H9 (cell line): ENCODE measurements at regions not wholly inside any gene's neighbourhood (a gene's known extent, or its start where the extent isn't known, plus 50 kb on each side); places are given as distances from the start of the nearest gene placed in this dataset.
"Not testable (repeated sequence)": the region's sequence is repeated elsewhere in the genome, so short reads cannot be mapped to it uniquely, and the experiment has no call there.

Experiments used
- DNase-seq: peaks from one replicate; pipeline ENCODE4 v3.0.0-alpha.2; 2017
- H2AFZ ChIP-seq: one replicate; pipeline ENCODE4 v1.6.1; 2013; ENCODE audit warnings: mild to moderate bottlenecking, low read length, control low read depth, moderate library complexity
- H2AK5ac ChIP-seq: 2 replicates; pipeline ENCODE4 v1.6.1; 2013; ENCODE audit warnings: low read length, control low read depth, mixed read lengths; ENCODE audit not compliant: insufficient read length
- H2BK120ac ChIP-seq: one replicate; pipeline ENCODE4 v1.6.1; 2013; ENCODE audit warnings: low read depth, mild to moderate bottlenecking, low read length, control low read depth, inconsistent platforms; ENCODE audit not compliant: poor library complexity, severe bottlenecking
- H2BK12ac ChIP-seq: 2 replicates; pipeline ENCODE4 v1.6.1; 2013; ENCODE audit warnings: low read length, control low read depth, mixed read lengths, low read depth; ENCODE audit not compliant: insufficient read length
- H2BK15ac ChIP-seq: 2 replicates; pipeline ENCODE4 v1.6.1; 2013; ENCODE audit warnings: low read depth, low read length, control low read depth
- H2BK20ac ChIP-seq: one replicate; pipeline ENCODE4 v1.6.1; 2013; ENCODE audit warnings: low read depth, mild to moderate bottlenecking, low read length, control low read depth, inconsistent platforms; ENCODE audit not compliant: poor library complexity, severe bottlenecking
- H2BK5ac ChIP-seq: 2 replicates; pipeline ENCODE4 v1.6.1; 2013; ENCODE audit warnings: low read length, control low read depth, mixed read lengths; ENCODE audit not compliant: insufficient read length
- H3K14ac ChIP-seq: 2 replicates; pipeline ENCODE4 v1.6.1; 2013; ENCODE audit warnings: low read length, control low read depth; ENCODE audit not compliant: insufficient read depth
- H3K18ac ChIP-seq: 2 replicates; pipeline ENCODE4 v1.6.1; 2013; ENCODE audit warnings: low read depth, mild to moderate bottlenecking, mixed read lengths, low read length, control low read depth; ENCODE audit not compliant: insufficient read length
- H3K23ac ChIP-seq: 2 replicates; pipeline ENCODE4 v1.6.1; 2013; ENCODE audit warnings: low read length, control low read depth, mixed read lengths, low read depth; ENCODE audit not compliant: insufficient read length
- H3K23me2 ChIP-seq: 2 replicates; pipeline ENCODE4 v1.6.1; 2013; ENCODE audit warnings: low read depth, mild to moderate bottlenecking, mixed read lengths, low read length, control low read depth; ENCODE audit not compliant: insufficient read length, poor library complexity, severe bottlenecking
- H3K27ac ChIP-seq: 2 replicates; pipeline ENCODE4 v1.5.1; 2013; ENCODE audit warnings: low read length, control low read depth, mixed read lengths, low read depth; ENCODE audit not compliant: insufficient read length
- H3K27me3 ChIP-seq: 2 replicates; pipeline ENCODE4 v1.6.1; 2013; ENCODE audit warnings: low read length, control low read depth, inconsistent platforms; ENCODE audit not compliant: insufficient read depth
- H3K4ac ChIP-seq: 2 replicates; pipeline ENCODE4 v1.6.1; 2013; ENCODE audit warnings: low read depth, mild to moderate bottlenecking, control low read depth, inconsistent platforms, low read length, moderate library complexity
- H3K4me1 ChIP-seq: 2 replicates; pipeline ENCODE4 v1.6.1; 2013; ENCODE audit warnings: low read length, control low read depth, inconsistent platforms; ENCODE audit not compliant: insufficient read depth
- H3K4me2 ChIP-seq: 2 replicates; pipeline ENCODE4 v1.6.1; 2013; ENCODE audit warnings: low read length, control low read depth, mixed read lengths; ENCODE audit not compliant: insufficient read length, insufficient read depth
- H3K56ac ChIP-seq: 2 replicates; pipeline ENCODE4 v1.6.1; 2013; ENCODE audit warnings: low read depth, mild to moderate bottlenecking, mixed read lengths, low read length, control low read depth; ENCODE audit not compliant: insufficient read length
- H3K79me1 ChIP-seq: 2 replicates; pipeline ENCODE4 v1.6.1; 2013; ENCODE audit warnings: low read depth, mild to moderate bottlenecking, moderate library complexity, low read length, control low read depth, inconsistent platforms; ENCODE audit not compliant: insufficient read depth, poor library complexity, severe bottlenecking
- H3K79me2 ChIP-seq: 2 replicates; pipeline ENCODE4 v1.6.1; 2013; ENCODE audit warnings: low read length, control low read depth, inconsistent platforms; ENCODE audit not compliant: insufficient read depth
- H3K9ac ChIP-seq: 2 replicates; pipeline ENCODE4 v1.6.1; 2013; ENCODE audit warnings: low read length, control low read depth, mixed read lengths; ENCODE audit not compliant: insufficient read length; ENCODE audit errors: extremely low read depth
- H3K9me3 ChIP-seq: one replicate; pipeline ENCODE4 v1.6.1; 2013; ENCODE audit warnings: low read depth, low read length, inconsistent platforms; ENCODE audit not compliant: control insufficient read depth
- H3T11ph ChIP-seq: one replicate; pipeline ENCODE4 v1.6.1; 2013; ENCODE audit warnings: mild to moderate bottlenecking, low read length, control low read depth, inconsistent platforms
- H4K20me1 ChIP-seq: one replicate; pipeline ENCODE4 v1.6.1; 2013; ENCODE audit not compliant: control insufficient read depth, insufficient read length, insufficient read depth
- H4K5ac ChIP-seq: 2 replicates; pipeline ENCODE4 v1.6.1; 2013; ENCODE audit warnings: low read depth, mild to moderate bottlenecking, mixed read lengths, low read length, control low read depth; ENCODE audit not compliant: insufficient read length
- H4K8ac ChIP-seq: replicated peaks from 2 replicates; pipeline ENCODE4 v1.6.1; 2013; ENCODE audit warnings: low read length, control low read depth, mixed read lengths, low read depth; ENCODE audit not compliant: insufficient read length
- H4K91ac ChIP-seq: 2 replicates; pipeline ENCODE4 v1.6.1; 2013; ENCODE audit warnings: low read depth, mild to moderate bottlenecking, moderate library complexity, mixed read lengths, low read length, control low read depth; ENCODE audit not compliant: insufficient read length
- H3K27ac Mint-ChIP-seq, 3 experiments: 2 replicates in 2 of 3; 3 replicates in 1 of 3; pipeline ENCODE4 v1.8.0; 2020 to 2021; ENCODE audit warnings: mixed read lengths in 3 of 3, mild to moderate bottlenecking in 1 of 3, moderate library complexity in 1 of 3
- H3K27me3 Mint-ChIP-seq: 2 replicates; pipeline ENCODE4 v1.8.0; 2021; ENCODE audit warnings: low read depth, mild to moderate bottlenecking, moderate library complexity, mixed read lengths
- H3K36me3 Mint-ChIP-seq, 3 experiments: 2 replicates in 2 of 3; 3 replicates in 1 of 3; pipeline ENCODE4 v1.8.0; 2020 to 2021; ENCODE audit warnings: low read depth in 3 of 3, mixed read lengths in 3 of 3; ENCODE audit not compliant: insufficient read depth in 1 of 3
- H3K4me1 Mint-ChIP-seq, 2 experiments: 2 replicates each; pipeline ENCODE4 v1.8.0; 2020; ENCODE audit warnings: mixed read lengths in 2 of 2
- H3K4me3 Mint-ChIP-seq, 2 experiments: 2 replicates in 1 of 2; 3 replicates in 1 of 2; pipeline ENCODE4 v1.8.0; 2020 to 2021; ENCODE audit warnings: mild to moderate bottlenecking in 2 of 2, mixed read lengths in 2 of 2, moderate library complexity in 1 of 2
- H3K9me3 Mint-ChIP-seq, 2 experiments: 2 replicates in 1 of 2; 3 replicates in 1 of 2; pipeline ENCODE4 v1.8.0; 2020; ENCODE audit warnings: mild to moderate bottlenecking in 2 of 2, mixed read lengths in 2 of 2, moderate library complexity in 1 of 2
- CTCF ChIP-seq: fragments of 200-600 bp; sonication (generic); conservative IDR thresholded peaks from 3 replicates; pipeline ENCODE4 v1.8.0; 2021; ENCODE audit warnings: antibody characterized with exemption, mild to moderate bottlenecking
- WGBS: extraction: QIAGEN DNeasy Blood & Tissue Kit; methylation state at CpG from one replicate; pipeline ENCODE4 v1.1.7; 2013; ENCODE audit warnings: missing lambda C conversion rate, low lambda C conversion rate, mixed read lengths; ENCODE audit not compliant: insufficient read length; ENCODE audit errors: extremely low coverage; 5-methylcytosine and 5-hydroxymethylcytosine counted together

GRCh38 chr7:119028736-119029135 is 804.2 kb downstream of the ANKRD7 start:
- no CpG with 5 or more reads among the region's 1 CpG for WGBS

GRCh38 chr7:119032136-119032535 is 807.6 kb downstream of the ANKRD7 start:
- not testable (repeated sequence) for H3K79me2 ChIP-seq, H3K4ac ChIP-seq, H3K27me3 ChIP-seq, H3K14ac ChIP-seq, H3K36me3 Mint-ChIP-seq, H3K23me2 ChIP-seq, H2BK15ac ChIP-seq, H3K56ac ChIP-seq, H4K5ac ChIP-seq, H2BK12ac ChIP-seq, H4K20me1 ChIP-seq, H4K8ac ChIP-seq, H3K4me1 ChIP-seq, H3K18ac ChIP-seq, H3T11ph ChIP-seq, DNase-seq, H3K27ac ChIP-seq, H3K4me2 ChIP-seq, H4K91ac ChIP-seq, H3K23ac ChIP-seq, H3K27ac Mint-ChIP-seq, H3K9me3 Mint-ChIP-seq, H3K9me3 ChIP-seq, H2AK5ac ChIP-seq, H3K79me1 ChIP-seq, H2BK5ac ChIP-seq, H3K9ac ChIP-seq, H2BK120ac ChIP-seq, H3K4me3 Mint-ChIP-seq, H2BK20ac ChIP-seq, H3K27me3 Mint-ChIP-seq, H3K4me1 Mint-ChIP-seq, H2AFZ ChIP-seq
- no CpG with 5 or more reads among the region's 4 CpGs for WGBS

More at GRCh38 chr7:119028736-119029135, 804.2 kb downstream of the ANKRD7 start:
- Histone ChIP-seq H2BK20ac (no peak overlapping the region), H3K79me2 (no peaks in the 10 kb centered on the region), H4K20me1 (no peaks in the 10 kb centered on the region), H3K56ac (no peak overlapping the region), H4K8ac (no peak overlapping the region), H3K18ac (no peak overlapping the region), H4K5ac (no peak overlapping the region), H3K4me1 (peaks cover 3% of the 10 kb centered on the region; the same call in 1 of the 2 replicates), H3K9me3 (no peaks in the 10 kb centered on the region), H3K9ac (no peak overlapping the region), H2AK5ac (no peak overlapping the region), H3K27ac (no peak overlapping the region), H4K91ac (no peak overlapping the region), H3K23ac (no peak overlapping the region), H3K4me2 (no peak overlapping the region), H2BK120ac (no peak overlapping the region), H3K79me1 (no peaks in the 10 kb centered on the region), H3K27me3 (no peaks in the 10 kb centered on the region), H2BK5ac (no peak overlapping the region), H3K14ac (no peak overlapping the region), H3T11ph (no peak overlapping the region), H3K23me2 (no peaks in the 10 kb centered on the region), H2AFZ (no peak overlapping the region), H3K4ac (no peak overlapping the region), H2BK12ac (no peak overlapping the region), H2BK15ac (no peak overlapping the region)
- no peak for TF ChIP-seq CTCF
- no peak overlapping the region for H3K27ac Mint-ChIP-seq
- peaks cover 0 to 2% of the 10 kb centered on the region in 2 experiments; a peak in 3 of 4 replicates for H3K4me1 Mint-ChIP-seq
- no peaks in the 10 kb centered on the region for H3K27me3 Mint-ChIP-seq
- H3K9me3 Mint-ChIP-seq: peaks cover 2 to 7% of the 10 kb centered on the region in 2 experiments; a peak in 4 of 5 replicates
- DNase-seq: no peak
- peaks cover 0 to 8% (median 0%) of the 10 kb centered on the region in 3 experiments; a peak in 1 of 7 replicates for H3K36me3 Mint-ChIP-seq
- H3K4me3 Mint-ChIP-seq: no peak overlapping the region
